HG03039 (cell line): ENCODE measurements at regions not wholly inside any gene's neighbourhood (a gene's known extent, or its start where the extent isn't known, plus 50 kb on each side); places are given as distances from the start of the nearest gene placed in this dataset.

ENCODE experiments used
- ATAC-seq: cut with Tn5 transposase; IDR thresholded peaks from one replicate; pipeline ENCODE4 v1.9.1; 2021; ENCODE audit warnings: mild to moderate bottlenecking, moderate library complexity; ENCODE audit not compliant: unreplicated experiment

DNA sequence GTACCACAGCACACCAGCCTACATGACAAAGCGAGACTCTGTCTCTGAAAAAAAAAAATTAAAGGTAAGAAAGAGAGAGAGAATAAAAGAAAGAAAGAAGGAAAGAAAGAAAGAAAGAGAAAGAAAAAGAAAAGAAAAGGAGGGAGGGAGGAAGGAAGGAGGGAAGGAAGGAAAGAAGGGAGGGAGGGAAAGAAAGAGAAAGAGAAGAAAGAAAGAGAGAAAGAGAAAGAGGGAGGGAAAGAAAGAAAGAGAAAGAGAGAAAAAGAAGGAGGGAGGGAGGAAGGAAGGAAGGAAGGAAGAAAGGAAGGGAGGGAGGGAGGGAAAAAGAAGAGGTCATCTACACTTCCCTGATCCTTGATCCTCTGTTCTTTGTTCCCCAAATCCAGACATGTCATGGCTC, 104.8 kb upstream of the GJB5 start:
- no peak for ATAC-seq

DNA sequence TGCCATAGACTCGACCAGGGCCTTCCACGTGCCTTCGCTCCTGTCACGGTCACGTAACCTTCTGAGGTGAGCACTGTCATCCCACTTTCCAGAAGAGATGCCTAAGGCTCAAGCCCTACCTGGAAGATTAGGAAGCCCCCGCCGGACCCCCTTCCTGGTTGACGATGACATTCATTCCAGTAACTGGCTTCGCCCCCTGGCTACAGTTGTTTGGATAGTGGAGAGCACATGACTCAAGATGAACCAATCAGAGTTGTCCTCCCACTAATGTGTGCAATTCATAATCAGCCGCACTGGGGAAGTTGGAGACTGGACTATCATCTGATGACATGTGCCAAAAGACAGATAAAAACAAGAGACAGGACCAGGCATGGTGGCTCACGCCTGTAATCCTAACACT, 104.0 kb upstream of the GJB5 start:
- no peak for ATAC-seq

DNA sequence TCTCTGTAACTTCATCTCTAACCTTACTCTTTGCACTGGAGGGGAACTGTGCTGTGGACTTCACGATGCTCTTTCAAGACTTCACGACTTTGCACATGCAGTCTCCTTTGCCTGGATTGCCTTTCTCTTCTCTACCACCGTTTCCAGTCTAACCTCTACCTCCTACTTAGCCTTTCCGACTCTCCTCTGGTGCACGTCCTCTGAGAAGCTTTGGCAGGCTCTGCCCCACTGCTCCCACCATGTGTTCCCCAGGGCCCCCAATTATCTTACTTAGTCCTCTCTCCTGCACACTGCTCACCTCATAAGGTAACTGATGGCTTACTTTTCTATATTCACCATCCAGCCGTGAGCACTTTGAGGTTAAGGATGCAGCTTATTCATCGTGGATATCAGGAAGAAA, 101.7 kb upstream of the GJB5 start:
- no peak for ATAC-seq

DNA sequence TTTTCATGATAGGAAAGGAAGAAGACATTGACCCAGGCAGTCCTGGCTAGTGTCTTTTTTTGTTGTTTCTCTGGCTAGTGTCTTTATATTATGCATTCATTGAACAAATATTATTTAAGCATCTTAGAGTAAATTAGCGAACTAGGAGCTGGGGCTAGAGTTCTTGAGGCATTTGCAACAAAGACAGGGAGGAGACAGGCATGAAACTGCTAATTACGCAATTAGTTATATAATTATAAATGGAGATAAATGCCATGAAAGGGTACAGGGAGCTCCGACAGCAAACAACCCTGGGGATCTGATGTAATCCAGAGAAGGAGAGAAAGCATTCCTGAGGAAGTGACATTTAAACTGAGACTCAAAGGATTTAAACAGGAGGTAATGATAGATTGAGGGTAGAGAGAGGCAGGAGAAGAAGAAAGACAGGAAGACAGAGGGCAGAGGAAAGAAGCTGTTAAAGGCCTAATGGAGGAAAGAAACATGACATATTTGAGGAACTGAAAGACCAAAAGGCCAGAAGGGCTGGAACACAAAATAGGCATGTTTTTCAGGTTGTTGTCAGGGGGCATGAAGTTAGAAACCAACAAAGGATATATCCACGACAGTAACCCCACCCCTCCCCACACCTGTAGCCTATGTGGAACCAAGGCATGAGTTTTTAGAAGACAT, 99.5 kb upstream of the GJB5 start:
- ATAC-seq = no peak

DNA sequence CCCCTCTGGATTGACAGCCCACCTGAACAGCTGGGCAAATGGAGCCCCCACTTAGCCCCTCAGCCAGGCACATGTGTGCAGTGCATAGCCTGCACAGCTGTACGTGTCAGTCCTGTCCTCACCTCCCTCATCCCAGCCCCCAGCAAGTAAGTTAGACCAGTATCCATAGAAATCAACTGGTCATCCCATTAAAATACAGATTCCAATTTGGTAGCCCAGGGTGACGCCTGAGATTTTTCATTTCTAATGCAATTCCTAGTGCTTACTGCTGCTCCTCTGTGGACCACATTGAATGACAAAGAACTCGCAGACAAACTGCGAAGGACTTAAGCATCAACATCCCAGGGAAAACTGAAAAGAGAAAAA, 99.0 kb upstream of the GJB5 start:
- no peak for ATAC-seq

DNA sequence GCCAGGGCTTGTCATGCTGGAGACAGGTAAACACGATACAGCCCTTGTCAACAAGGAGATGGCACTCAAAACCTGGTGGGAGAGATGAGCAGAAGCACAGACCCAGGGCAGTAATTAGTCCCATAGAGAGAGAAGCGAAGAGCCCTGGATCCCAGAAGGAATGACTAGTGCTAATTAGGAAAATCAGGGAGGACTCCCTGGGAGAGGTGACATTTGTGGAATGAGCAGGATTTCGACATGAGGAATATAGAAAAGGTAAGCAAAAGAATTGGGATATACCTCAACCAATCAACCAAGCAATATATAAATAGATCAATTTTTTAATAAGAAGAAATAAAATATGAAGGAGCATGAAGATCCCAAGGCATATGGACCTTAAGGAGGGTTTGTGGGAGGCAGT, 98.5 kb upstream of the GJB5 start:
- ATAC-seq = no peak

DNA sequence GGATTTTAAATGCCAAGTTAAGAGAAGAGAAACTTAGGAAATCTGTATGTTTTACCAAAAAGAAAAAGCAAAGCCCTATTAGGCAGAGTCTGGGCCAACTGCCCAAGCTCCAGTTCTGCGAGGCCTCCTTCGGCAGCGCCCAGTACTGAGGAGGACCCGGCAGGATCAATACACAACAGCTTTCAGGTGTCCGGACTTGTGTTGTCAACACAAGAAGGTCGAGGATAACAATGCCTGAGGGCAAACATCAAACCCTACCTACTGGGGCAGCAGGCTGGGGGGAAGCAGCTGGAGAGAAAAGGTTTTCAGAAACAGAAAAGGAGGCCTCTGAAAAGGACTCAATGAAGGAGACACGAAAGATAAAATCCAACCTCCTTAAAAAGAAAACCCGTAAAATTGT, 98.1 kb upstream of the GJB5 start:
- no peak for ATAC-seq

DNA sequence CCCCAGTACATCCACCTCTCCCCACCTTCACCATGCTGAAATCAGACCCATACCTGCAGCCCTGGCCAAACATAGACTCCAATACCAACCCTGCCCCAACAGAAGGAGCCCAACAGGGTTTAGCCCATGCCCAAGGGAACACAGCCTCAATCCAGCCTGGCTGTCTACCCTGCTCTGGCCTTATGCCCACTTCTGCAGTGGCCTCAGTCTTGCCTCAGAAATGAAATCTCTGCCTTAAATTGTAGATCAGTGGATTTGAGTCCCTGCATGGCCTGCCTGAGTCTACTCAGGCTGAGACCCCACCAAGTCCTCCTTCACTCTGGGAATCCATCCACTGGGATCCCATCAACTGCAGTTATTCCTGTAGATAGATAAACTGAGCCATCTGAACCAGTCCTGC, 97.6 kb upstream of the GJB5 start:
- no peak for ATAC-seq

DNA sequence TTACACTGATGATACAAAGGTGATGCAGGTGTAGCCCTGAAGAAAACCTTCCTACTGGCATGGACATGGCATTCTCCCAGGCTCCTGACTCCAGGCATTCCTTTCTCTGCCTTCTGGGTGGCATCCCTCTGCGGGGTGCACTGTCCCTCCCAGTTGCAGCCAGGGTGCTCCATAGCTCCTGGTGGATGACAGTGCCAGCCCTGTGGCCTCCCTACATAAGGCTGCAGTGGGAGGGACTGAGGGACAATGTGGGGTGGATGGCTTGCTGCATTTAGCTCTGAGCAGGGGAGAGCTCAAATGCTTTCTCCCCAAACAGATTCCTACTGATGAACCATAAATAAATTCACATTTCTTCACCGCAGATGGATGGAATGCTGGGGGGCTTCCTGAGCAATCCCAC, 97.0 kb upstream of the GJB5 start:
- ATAC-seq = no peak

DNA sequence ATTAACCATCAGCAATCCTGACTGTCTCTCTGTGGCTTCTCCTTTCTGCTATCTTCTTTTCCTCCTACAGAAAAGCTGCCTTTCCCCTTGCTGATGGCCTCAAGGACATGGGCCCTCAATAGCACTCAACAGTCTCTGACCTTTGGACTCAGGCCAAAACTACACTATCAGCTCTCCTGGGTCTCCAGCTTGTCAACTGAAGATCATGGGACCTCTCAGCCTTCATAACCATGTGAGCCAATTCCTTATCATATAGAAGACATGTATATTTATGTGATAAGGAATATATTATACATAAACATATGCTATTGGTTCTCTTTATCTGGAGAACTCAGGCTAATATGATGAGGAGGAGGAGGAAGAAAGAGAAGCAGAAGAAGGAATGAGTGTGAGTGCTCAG, 91.8 kb upstream of the GJB5 start:
- no peak for ATAC-seq

DNA sequence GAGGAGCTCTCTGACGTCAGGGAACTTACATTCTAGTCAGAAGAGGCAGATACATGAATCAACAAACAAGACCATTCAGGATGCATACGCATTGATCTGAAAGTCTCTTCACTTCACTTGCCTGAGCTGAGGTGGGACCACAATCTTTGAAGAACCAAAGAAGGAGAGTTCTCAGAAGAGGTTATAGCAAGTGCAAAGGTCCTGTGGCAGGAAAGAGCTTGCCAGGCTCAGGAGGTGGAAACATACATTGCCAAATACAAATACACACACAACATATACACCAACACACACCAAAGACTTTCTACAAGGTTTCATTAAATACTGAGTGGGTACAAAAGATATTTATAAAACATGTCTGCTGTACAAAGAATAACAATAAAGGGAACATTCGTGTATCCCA, 86.8 kb upstream of the GJB5 start:
- no peak for ATAC-seq

DNA sequence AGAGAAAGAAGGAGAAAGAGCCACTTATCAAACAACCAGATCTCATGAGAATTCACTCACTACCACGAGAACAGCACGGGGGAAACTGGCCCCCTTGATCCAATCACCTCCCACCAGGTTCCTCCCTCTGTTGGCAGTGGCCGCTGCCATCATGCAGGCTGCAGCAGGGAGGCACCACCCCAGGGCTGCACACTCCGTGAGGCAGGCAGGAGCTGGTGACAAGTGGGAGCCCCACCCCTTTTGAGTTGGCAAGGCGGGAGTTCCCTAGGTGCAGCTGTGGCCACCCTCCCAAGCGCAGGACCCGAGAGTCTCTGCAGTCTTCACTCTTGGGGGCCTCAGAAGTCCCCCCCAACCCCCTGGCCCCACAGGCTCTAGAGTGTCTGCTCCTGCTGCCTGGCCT, 83.9 kb upstream of the GJB5 start:
- no peak for ATAC-seq

DNA sequence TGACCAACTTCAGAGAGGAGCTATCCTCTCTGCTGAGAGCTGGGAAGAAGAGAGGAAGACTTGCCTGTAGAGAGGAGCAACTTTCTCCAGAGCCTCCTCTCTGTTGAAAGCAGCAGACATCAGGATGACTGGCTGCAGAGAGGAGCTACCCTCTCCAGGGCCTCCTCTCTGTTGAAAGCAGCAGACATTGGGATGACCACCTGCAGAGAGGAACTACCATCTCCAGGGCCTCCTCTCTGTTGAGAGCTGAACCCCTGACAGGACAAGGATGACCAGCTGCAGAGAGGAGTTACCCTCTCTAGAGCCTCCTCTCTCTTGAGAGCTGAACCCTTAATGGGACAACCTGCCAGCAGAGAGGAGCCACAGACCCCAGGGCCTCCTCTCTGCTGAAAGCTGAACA, 83.0 kb upstream of the GJB5 start:
- no peak for ATAC-seq

DNA sequence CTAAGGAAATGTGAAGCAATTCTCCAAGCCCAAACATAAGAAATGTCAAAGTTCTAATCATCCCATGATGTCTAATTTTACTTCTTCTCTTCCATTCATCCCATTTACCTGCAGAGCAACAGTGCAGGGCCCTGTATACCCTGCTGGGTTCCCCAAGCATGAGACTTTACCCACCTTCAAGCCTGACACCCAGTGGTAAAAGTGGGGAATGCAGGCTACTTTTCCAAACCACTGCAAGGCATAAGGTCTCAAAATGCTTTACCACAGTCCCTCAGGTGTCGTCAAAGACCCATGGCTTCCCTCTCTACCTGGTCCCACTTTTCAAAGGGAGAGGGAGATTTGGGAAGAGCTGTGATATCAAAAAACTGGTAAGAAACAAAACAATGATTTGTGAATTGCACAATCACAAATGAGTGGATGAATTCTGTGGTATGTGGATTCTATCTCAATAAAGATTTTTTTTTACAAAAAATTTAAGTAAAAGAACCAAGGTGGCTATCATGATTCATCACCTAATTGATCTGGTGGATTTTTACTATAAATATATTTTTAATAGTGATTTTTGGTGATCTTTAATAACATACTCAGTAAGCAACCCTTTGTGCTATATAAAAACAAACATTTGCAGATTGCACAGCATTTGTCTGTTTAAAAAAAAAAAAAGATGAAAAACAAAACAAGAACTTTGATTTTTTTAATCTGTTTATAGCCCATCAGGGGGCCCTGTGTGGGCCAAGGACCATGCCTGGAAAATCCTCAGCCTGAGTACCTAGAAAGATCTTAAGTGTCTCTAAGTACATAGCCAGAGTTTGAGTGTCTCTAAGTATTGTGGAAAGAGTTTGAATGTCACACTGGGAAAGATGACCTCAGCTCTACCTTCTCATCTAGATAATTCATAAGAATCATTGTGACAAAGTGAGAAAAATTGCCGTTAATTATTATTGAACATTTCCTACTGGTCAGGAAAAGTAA, 73.1 kb upstream of the GJB5 start:
- no peak for ATAC-seq

DNA sequence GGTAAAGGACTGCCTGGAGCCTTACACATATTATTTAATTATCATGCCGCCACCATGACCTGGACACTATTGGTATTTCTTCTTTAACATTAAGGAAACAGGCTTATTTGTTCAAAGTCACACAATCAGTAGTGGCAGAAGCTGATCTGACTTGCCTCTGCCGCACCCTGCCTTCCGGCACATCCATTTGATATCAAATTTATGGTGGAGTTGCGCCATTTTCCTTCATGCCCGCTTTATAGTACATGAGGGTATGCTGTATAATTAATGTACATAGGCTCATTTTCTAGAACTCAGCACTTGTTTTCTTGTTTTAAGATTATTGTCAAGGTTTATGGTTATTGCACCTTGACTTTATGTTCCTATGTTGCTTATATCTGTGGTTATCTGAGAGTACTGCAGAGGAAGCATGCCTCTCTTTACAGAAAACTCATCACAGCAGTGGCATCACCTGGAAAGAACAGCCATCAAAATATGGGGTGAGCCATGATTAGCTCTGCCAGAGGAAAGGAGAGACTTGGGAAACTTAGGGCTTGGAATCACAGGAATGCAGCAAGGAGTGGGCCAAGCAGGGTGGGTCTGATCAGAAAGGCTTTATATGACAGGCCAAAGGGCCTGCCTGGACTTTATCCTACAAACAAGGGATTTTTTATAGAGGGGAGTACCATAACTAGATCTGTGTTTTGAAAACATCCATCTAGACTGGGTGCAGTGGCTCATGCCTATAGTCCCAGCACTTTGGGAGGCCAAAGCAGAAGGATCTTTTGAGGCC, 72.2 kb upstream of the GJB5 start:
- ATAC-seq = no peak

DNA sequence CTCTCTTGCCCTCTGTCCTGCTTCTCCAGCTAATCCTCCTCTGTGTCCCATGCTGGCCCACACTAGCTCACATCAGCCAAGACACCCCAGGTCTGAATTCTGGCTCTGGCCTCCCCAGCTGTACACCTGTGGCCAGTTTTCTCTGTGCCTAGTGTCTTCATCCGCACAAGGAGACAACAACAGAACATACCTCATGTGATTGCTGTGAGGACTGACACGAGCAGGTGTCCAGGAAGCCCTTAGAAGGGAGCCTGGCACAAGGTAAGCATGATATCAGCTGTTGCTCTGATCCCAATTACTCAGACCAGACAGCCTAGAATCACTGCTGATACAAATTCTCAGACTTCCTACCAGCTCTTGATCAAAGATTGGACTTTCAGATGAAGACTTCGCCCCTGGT, 71.2 kb upstream of the GJB5 start:
- ATAC-seq = no peak

DNA sequence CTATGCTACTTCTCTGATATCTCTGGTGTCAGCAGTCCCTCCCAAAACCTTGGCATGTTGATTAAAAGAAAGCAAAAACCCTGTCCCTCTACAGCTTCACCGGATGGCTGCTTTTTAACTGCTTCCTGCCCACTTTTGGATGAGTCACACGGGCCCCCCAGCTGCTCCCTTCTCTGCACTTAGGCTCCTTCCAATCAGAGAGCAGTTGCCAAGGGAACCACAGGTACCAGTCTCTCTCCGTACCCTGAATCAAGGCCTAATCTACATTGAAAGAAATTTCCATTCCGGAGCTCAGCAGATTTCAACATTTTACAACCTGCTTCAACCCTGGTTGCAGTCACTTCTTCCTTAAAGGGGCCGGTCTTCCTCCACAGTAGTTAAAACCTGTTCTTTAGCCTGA, 70.6 kb upstream of the GJB5 start:
- no peak for ATAC-seq

DNA sequence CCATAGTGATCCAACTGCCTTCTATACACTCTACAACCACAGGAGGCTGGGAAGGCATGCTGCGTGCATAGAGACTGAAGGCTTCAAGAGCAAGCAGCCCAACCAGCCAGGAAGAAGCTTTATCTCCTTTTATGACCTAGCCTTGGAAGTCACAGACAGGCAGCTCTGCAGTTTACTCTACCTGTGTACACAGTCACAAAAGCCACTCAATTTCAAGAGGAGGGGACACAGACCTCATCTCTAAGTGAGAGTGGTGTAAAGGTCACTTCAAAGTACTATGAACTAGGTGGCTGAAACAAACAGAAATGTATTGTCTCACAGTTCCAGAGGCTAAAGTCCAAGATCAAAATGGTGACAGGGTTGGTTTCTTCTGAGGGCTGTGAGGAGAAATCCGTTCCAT, 69.6 kb upstream of the GJB5 start:
- ATAC-seq = no peak

DNA sequence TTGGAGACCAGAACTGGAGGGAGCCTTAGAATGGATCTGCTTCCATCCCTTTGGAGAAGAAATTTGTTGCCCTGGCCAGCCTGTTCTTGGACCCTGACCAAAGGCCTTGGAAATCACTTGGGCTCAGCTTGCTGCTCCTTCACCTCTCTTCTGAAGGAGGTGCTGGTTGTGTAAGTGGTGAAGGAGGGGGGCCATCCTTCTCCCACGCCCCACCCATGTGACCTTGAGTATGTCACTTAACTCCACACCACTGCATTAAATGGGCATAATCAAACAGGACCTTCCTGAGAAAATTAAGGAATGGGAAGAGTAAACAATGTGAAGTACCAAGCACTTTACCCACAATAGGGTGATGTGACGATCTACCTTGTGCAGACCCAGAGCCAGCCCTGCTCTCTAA, 68.3 kb upstream of the GJB5 start:
- no peak for ATAC-seq

DNA sequence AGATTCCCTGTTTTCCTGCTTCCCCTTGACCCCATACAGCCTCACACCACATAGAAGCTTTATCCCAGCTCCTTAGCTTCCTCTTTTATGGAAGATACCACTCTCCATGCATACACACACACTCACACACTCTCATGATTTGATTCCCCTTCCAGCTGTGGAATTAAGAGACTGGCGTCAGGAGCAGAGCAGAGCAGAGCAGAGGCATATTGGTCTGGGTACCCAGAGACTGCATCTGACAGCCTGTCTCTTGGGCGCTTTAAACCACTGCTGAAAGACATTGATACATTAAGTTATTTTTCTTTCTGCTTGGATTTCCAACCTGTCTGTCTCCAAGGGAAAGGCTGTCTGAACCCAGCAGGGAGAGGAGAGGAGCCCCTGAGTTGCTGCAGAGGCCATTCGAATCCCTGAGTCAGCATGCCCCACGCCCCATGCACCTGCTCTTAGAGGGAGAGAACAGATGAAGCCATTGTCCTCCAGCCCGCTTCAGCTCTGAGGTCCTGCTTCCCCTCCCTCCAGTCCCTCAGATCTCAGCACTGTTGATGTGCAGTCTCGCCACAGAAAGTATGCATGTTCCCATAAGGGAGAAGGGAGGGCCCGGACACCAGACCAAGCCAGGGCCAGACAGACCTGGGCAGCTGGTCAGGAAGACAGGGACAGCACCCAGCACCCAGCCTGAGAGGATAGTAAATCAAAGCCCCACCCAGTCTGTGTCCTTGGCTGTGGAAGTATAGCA, 66.7 kb upstream of the GJB5 start:
- ATAC-seq = no peak

DNA sequence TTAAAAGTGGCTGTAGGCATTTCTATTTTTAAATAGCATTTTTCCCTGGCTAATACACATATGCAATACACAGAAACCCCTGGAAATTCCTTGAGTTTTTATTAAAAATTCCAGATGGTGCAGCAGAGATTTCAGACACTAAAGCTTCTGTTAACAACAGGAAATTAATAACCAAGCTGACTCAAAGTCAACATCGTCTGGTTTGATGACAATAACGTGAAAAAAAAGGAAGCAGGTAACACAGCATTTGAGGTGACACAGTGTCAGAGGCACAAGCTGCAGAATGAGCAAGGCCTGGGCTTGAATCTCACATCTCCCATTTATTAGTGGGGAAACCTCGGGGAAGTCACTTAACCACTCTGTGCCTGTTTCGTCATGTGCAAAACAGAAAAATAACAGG, 64.6 kb upstream of the GJB5 start:
- ATAC-seq = no peak
